Putamen (tissue), 1 donor: ENCODE measurements at regions not wholly inside any gene's neighbourhood (a gene's known extent, or its start where the extent isn't known, plus 50 kb on each side); places are given as distances from the start of the nearest gene placed in this dataset.
"Not testable (repeated sequence)": the region's sequence is repeated elsewhere in the genome, so short reads cannot be mapped to it uniquely, and the experiment has no call there.

Source experiments
- DNase-seq: peaks from one replicate; pipeline ENCODE4 v3.0.0-alpha.2; 2016; ENCODE audit warnings: low spot score

DNA sequence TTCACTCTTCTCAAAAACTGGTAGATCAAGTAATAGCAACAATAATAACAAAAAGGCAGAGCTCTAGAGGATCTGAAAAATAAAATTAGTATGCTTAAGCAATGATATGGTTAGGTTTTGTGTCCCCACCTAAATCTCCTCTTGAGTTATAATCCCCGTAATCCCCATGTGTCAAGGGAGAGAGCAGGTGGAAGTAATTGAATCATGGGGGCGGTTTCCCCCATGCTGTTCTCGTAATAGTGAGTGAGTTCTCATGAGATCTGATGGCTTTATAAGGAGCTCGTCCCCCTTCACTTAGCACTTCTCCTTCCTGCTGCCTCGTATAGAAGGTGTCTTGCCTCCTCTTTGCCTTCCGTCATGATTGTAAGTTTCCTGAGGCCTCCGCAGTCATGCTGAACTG, 60.2 kb upstream of the ABHD2 start:
- no peak for DNase-seq

DNA sequence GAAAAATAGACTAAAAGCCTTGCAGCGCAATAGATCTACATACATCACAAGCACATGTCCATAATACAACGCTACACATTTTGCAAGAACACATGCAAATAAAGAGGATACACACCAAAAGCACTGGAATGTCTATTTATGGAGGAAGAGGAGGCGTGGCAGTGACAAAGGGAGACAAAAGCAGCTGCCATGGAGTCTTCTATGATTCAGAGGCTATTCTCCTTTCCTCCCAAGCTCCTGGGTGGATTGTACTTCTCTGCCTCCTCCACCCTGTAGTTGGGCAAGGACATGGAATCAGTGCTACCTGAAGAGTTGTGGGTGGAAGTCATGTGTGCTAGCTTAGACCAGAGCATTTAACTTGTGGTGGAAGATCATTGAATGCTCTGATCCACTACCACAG, 57.9 kb upstream of the ABHD2 start:
- no peak for DNase-seq

DNA sequence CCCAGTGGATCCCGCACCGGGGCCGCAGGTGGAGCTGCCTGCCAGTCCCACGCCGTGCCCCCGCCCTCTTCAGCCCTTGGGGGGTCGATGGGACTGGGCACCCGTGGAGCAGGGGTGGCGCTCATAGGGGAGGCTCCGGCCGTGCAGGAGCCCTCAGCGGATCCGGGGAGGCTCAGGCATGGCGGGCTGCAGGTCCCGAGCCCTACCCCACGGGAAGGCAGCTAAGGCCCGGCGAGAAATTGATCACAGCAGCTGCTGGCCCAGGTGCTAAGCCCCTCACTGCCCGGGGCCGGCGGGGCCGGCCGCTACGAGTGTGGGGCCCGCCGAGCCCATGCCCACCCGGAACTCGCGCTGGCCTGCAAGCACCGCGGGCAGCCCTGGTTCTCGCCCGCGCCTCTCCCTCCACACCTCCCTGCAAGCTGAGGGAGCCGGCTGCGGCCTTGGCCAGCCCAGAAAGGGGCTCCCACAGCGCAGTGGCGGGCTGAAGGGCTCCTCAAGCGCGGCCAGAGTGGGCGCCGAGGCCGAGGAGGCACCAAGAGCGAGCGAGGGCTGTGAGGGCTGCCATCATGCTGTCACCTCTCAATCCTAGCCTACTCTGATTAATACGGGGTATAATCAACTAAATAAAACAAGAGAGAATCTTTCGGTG, 56.5 kb upstream of the ABHD2 start:
- DNase-seq, result not testable (repeated sequence)

DNA sequence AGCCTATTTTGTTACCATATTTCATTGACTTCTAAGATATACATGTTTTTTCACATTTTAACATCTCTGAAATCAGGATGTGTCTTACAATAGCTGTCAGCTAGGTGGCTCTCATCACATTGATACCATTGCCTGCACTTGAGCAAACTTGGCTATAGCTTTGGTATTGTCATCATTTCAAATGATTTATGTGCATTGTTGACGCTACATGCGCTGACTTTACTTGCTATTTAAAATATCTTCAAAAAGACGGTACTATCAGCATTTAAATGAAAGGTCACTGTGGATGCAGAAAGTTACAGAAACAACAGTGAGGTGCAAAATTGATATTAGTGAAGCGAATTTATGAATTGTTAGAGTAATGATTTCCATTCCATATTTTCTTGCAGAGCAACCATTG, 54.0 kb upstream of the ABHD2 start:
- no peak for DNase-seq

DNA sequence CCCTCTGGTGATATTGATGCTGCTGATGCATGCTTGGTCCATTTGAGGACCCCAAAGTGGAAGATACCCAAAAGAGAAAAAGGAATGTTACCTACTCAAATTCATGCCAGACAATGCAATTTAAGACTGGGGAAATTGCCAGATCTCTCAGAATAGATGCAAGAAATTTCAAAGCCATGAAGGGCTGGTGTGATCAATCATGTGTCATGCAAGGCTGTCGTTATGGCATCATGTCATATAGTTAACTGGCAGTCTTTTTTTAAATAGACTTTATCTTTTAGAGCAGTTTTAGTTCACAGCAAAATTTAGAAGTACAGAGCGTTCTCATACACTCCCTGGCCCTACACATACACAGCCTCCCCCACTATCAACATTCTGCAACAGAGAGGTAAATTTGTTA, 53.1 kb upstream of the ABHD2 start:
- no peak for DNase-seq

DNA sequence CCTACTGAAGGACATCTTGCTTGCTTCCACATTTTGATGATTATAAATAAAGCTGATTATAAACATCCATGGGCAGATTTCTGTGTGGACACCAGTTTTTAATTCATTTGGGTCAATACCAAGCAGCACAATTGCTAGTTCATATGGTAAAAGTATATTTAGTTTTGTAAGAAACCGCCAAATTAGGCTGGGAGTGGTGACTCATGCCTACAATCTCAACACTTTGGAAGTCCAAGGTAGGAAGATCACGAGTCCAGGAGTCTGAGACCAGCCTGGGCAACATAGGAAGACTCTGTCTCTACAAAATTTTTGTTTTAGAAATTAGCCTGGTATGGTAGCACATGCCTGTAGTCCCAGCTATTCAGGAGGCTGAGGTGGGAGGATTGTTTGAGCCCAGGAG, 52.6 kb upstream of the ABHD2 start:
- no peak for DNase-seq

DNA sequence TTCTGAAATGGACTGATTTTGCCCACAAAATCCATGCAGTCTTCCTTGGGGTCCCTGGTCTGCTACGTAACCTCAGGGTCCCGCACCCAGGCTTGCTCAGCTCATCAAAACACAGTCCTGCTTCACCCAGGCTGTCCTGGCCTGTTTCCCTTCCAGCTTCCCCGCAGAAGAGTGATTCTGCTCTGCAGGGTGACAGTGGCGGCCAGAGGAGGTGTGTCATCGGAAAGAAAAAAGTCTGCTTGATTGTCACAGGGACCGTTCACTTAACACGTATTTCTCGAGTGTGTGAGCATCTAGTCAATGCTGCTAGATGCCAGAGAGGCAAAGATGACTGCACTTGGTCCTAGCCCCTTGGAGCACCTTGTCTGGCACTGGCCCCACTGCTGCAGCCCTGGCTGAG, 50.1 kb upstream of the ABHD2 start:
- DNase-seq, result no peak
